ENCODE measurements at regions not wholly inside any gene's neighbourhood (a gene's known extent, or its start where the extent isn't known, plus 50 kb on each side); places are given as distances from the start of the nearest gene placed in this dataset.
"Not testable (repeated sequence)": the region's sequence is repeated elsewhere in the genome, so short reads cannot be mapped to it uniquely, and the experiment has no call there.

DNA sequence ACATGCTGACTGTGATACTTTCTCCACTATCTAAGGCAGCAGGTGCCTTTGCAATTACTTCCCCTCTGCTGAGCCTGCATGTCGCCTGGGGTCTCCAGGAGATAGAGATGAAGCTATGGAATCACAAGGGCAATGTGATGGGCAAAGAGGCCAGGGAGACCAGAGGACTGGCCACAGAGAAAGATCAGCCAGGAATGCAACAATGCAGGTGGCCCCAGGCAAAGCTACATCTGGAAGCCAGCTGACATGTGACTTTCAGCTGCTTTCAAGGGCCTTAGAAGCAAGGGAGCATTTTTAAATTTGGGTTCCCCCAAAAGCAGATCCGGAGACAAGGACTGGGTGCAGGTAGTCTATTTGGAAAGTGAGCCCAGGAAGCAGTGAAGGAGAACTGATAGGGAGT, 107.9 kb upstream of the SRSF6 start:
- Histone ChIP-seq H3K4me1 (ENCODE audit: control insufficient read depth, insufficient read depth, low read length) (no peaks in the 10 kb centered on the region), H3K9me3 (ENCODE audit: control insufficient read depth, insufficient read depth, low read depth, low read length) (no peaks in the 10 kb centered on the region), H3K4me3 (ENCODE audit: low read depth, low read length) (no peak overlapping the region), H3K27ac (ENCODE audit: extremely low read depth, low read depth, low read length) (no peak overlapping the region), H3K36me3 (ENCODE audit: control insufficient read depth in 2 of 2, insufficient read depth in 1 of 2, low read length in 2 of 2) (no peaks in the 10 kb centered on the region)
- ChIA-PET POLR2A (no interaction called here), CTCF (interaction anchor here (0.8 to 1.0 kb wide), 3 partner anchors 13 to 59 kb away, joined by 3 read pairs; no protein-coding TSS in a partner anchor)
- TF ChIP-seq GLIS2 (tag by site-specific recombination; IDR thresholded peaks at IDR 0.05) (no peak), SCRT1 (tag by site-specific recombination; IDR thresholded peaks at IDR 0.05; ENCODE audit: borderline replicate concordance) (no peak), YY1 (tag by site-specific recombination; IDR thresholded peaks at IDR 0.05) (no peak), ZNF416 (tag by site-specific recombination; IDR thresholded peaks at IDR 0.05) (no peak), HOXA7 (CRISPR knock-in tag; IDR thresholded peaks at IDR 0.05; ENCODE audit: borderline replicate concordance) (no peak), ZNF596 (tag by site-specific recombination; IDR thresholded peaks at IDR 0.05) (no peak)
- TF ChIP-seq, protein P1, sequence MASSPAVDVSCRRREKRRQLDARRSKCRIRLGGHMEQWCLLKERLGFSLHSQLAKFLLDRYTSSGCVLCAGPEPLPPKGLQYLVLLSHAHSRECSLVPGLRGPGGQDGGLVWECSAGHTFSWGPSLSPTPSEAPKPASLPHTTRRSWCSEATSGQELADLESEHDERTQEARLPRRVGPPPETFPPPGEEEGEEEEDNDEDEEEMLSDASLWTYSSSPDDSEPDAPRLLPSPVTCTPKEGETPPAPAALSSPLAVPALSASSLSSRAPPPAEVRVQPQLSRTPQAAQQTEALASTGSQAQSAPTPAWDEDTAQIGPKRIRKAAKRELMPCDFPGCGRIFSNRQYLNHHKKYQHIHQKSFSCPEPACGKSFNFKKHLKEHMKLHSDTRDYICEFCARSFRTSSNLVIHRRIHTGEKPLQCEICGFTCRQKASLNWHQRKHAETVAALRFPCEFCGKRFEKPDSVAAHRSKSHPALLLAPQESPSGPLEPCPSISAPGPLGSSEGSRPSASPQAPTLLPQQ (tag by site-specific recombination; IDR thresholded peaks at IDR 0.05): no peak
- TF ChIP-seq, protein P2, sequence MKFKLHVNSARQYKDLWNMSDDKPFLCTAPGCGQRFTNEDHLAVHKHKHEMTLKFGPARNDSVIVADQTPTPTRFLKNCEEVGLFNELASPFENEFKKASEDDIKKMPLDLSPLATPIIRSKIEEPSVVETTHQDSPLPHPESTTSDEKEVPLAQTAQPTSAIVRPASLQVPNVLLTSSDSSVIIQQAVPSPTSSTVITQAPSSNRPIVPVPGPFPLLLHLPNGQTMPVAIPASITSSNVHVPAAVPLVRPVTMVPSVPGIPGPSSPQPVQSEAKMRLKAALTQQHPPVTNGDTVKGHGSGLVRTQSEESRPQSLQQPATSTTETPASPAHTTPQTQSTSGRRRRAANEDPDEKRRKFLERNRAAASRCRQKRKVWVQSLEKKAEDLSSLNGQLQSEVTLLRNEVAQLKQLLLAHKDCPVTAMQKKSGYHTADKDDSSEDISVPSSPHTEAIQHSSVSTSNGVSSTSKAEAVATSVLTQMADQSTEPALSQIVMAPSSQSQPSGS (tag by site-specific recombination; IDR thresholded peaks at IDR 0.05; ENCODE audit: low read depth): no peak

DNA sequence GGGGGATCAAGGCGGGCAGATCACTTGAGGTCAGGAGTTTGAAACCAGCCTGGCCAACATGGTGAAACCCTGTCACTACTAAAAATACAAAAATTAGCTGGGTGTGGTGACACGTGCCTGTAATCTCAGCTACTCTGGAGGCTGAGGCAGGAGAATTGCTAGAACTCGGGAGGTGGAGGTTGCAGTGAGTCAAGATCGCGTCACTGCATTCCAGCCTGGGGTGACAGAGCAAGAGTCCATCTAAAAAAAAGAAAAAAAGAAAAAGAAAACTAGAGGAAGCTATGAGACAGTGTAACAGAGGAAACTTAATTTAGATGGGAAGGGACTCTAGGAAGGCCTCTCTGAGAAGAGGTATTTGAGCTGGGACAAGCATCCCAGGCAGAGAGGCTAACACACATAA, 109.9 kb upstream of the SRSF6 start:
- H3K9me3 ChIP-seq (ENCODE audit: control insufficient read depth, insufficient read depth, low read depth, low read length); H3K27ac ChIP-seq (ENCODE audit: extremely low read depth, low read depth, low read length); POLR2A ChIA-PET; H3K36me3 ChIP-seq (ENCODE audit: control insufficient read depth in 2 of 2, insufficient read depth in 1 of 2, low read length in 2 of 2); H3K4me1 ChIP-seq (ENCODE audit: control insufficient read depth, insufficient read depth, low read length); H3K4me3 ChIP-seq (ENCODE audit: low read depth, low read length): not testable (repeated sequence)
- CTCF ChIA-PET: interaction anchor here (0.6 kb wide), 1 partner anchor 1670 kb away, joined by 3 read pairs; no protein-coding TSS in a partner anchor

DNA sequence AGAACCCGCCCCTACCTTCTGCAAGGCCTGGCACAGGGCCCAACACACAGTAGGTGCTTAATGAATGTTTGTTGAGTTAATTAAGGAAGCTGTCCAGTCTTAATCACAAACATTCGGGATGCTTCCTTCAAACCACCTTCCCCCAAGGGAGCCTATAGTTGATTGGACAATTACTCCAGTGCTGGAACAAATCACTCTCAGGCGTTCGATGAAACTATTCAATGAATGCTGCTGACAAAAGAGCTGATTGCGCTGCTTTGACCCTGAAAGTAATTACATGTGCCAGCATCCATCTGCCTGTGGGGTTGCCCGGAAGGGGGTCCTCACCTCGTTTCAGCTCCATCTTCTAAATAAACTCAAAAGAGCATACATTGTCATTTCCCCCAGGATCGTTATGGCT, 112.0 kb upstream of the SRSF6 start:
- no peaks in the 10 kb centered on the region for H3K4me1 ChIP-seq (ENCODE audit: control insufficient read depth, insufficient read depth, low read length)
- no peak overlapping the region for H3K27ac ChIP-seq (ENCODE audit: extremely low read depth, low read depth, low read length)
- CTCF ChIA-PET: no interaction called here
- POLR2A ChIA-PET: no interaction called here
- no peaks in the 10 kb centered on the region for H3K9me3 ChIP-seq (ENCODE audit: control insufficient read depth, insufficient read depth, low read depth, low read length)
- TF ChIP-seq, protein P3, sequence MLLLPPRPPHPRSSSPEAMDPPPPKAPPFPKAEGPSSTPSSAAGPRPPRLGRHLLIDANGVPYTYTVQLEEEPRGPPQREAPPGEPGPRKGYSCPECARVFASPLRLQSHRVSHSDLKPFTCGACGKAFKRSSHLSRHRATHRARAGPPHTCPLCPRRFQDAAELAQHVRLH (tag by site-specific recombination; IDR thresholded peaks at IDR 0.05): no peak
- TF ChIP-seq, protein P4, sequence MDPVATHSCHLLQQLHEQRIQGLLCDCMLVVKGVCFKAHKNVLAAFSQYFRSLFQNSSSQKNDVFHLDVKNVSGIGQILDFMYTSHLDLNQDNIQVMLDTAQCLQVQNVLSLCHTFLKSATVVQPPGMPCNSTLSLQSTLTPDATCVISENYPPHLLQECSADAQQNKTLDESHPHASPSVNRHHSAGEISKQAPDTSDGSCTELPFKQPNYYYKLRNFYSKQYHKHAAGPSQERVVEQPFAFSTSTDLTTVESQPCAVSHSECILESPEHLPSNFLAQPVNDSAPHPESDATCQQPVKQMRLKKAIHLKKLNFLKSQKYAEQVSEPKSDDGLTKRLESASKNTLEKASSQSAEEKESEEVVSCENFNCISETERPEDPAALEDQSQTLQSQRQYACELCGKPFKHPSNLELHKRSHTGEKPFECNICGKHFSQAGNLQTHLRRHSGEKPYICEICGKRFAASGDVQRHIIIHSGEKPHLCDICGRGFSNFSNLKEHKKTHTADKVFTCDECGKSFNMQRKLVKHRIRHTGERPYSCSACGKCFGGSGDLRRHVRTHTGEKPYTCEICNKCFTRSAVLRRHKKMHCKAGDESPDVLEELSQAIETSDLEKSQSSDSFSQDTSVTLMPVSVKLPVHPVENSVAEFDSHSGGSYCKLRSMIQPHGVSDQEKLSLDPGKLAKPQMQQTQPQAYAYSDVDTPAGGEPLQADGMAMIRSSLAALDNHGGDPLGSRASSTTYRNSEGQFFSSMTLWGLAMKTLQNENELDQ (tag by site-specific recombination; IDR thresholded peaks at IDR 0.05; ENCODE audit: low read depth): no peak
- TF ChIP-seq ZNF423 (tag by site-specific recombination; IDR thresholded peaks at IDR 0.05): no peak
- TF ChIP-seq, protein P5, sequence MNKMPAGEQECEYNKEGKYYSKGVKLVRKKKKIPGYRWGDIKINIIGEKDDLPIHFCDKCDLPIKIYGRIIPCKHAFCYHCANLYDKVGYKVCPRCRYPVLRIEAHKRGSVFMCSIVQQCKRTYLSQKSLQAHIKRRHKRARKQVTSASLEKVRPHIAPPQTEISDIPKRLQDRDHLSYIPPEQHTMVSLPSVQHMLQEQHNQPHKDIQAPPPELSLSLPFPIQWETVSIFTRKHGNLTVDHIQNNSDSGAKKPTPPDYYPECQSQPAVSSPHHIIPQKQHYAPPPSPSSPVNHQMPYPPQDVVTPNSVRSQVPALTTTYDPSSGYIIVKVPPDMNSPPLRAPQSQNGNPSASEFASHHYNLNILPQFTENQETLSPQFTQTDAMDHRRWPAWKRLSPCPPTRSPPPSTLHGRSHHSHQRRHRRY (tag by site-specific recombination; IDR thresholded peaks at IDR 0.05): no peak
- TF ChIP-seq ZNF677 (tag by site-specific recombination; IDR thresholded peaks at IDR 0.05): no peak
- TF ChIP-seq ZNF791 (tag by site-specific recombination; IDR thresholded peaks at IDR 0.05): no peak
- TF ChIP-seq ZNF169 (tag by site-specific recombination; IDR thresholded peaks at IDR 0.05): no peak
- no peak for TF ChIP-seq ZNF16 (tag by site-specific recombination; IDR thresholded peaks at IDR 0.05; ENCODE audit: low read depth)
- TF ChIP-seq, protein P6, sequence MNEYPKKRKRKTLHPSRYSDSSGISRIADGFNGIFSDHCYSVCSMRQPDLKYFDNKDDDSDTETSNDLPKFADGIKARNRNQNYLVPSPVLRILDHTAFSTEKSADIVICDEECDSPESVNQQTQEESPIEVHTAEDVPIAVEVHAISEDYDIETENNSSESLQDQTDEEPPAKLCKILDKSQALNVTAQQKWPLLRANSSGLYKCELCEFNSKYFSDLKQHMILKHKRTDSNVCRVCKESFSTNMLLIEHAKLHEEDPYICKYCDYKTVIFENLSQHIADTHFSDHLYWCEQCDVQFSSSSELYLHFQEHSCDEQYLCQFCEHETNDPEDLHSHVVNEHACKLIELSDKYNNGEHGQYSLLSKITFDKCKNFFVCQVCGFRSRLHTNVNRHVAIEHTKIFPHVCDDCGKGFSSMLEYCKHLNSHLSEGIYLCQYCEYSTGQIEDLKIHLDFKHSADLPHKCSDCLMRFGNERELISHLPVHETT (tag by site-specific recombination; IDR thresholded peaks at IDR 0.05): no peak
- TF ChIP-seq, protein P1 (tag by site-specific recombination; IDR thresholded peaks at IDR 0.05): no peak
- no peaks in the 10 kb centered on the region for H3K36me3 ChIP-seq (ENCODE audit: control insufficient read depth in 2 of 2, insufficient read depth in 1 of 2, low read length in 2 of 2)
- H3K4me3 ChIP-seq (ENCODE audit: low read depth, low read length): no peak overlapping the region

Data from HEK293 (cell line).